GM12864 (cell line): ENCODE measurements at regions not wholly inside any gene's neighbourhood (a gene's known extent, or its start where the extent isn't known, plus 50 kb on each side); places are given as distances from the start of the nearest gene placed in this dataset.

ENCODE experiments used
- DNase-seq: peaks from one replicate; pipeline ENCODE4 v3.0.0-alpha.2; 2011; ENCODE audit warnings: low read depth
- H3K4me3 ChIP-seq: 2 replicates; pipeline ENCODE4 v1.5.1; 2011; ENCODE audit warnings: mild to moderate bottlenecking, low read depth, low read length, control low read depth
- CTCF ChIP-seq: IDR thresholded peaks from 2 replicates; pipeline ENCODE4 v1.5.1; 2011; ENCODE audit warnings: low read depth, mild to moderate bottlenecking, moderate library complexity, low read length, control low read depth, inconsistent platforms; ENCODE audit errors: missing control alignments

GRCh38 chr6:139515511-139515910, 141.1 kb upstream of the CITED2 start:
- DNase-seq = no peak
- H3K4me3 ChIP-seq = no peak overlapping the region
- TF ChIP-seq CTCF = no peak

GRCh38 chr6:139514819-139515218, 140.4 kb upstream of the CITED2 start:
- TF ChIP-seq CTCF = no peak
- H3K4me3 ChIP-seq = no peak overlapping the region
- DNase-seq = no peak

GRCh38 chr6:139510040-139510790, 135.8 kb upstream of the CITED2 start:
- no peak for TF ChIP-seq CTCF
- DNase-seq = no peak

GRCh38 chr6:139509167-139509566, 134.7 kb upstream of the CITED2 start:
- no peak for TF ChIP-seq CTCF

More at GRCh38 chr6:139510040-139510790, 135.8 kb upstream of the CITED2 start:
- no peak overlapping the region for H3K4me3 ChIP-seq

GRCh38 chr6:139508576-139508975, 134.1 kb upstream of the CITED2 start:
- no peak for TF ChIP-seq CTCF
- no peak overlapping the region for H3K4me3 ChIP-seq
- DNase-seq = no peak

More at GRCh38 chr6:139509167-139509566, 134.7 kb upstream of the CITED2 start:
- H3K4me3 ChIP-seq = no peak overlapping the region
- DNase-seq = no peak

- no peak for DNase-seq
- H3K4me3 ChIP-seq = no peak overlapping the region
- no peak for TF ChIP-seq CTCF
Measured at GRCh38 chr6:139508023-139508422, 133.6 kb upstream of the CITED2 start.

- DNase-seq = no peak
- TF ChIP-seq CTCF = no peak
Measured at GRCh38 chr6:139500977-139501376, 126.5 kb upstream of the CITED2 start.

More at GRCh38 chr6:139500977-139501376, 126.5 kb upstream of the CITED2 start:
- no peak overlapping the region for H3K4me3 ChIP-seq
